ENCODE measurements at regions not wholly inside any gene's neighbourhood (a gene's known extent, or its start where the extent isn't known, plus 50 kb on each side); places are given as distances from the start of the nearest gene placed in this dataset.

DNA sequence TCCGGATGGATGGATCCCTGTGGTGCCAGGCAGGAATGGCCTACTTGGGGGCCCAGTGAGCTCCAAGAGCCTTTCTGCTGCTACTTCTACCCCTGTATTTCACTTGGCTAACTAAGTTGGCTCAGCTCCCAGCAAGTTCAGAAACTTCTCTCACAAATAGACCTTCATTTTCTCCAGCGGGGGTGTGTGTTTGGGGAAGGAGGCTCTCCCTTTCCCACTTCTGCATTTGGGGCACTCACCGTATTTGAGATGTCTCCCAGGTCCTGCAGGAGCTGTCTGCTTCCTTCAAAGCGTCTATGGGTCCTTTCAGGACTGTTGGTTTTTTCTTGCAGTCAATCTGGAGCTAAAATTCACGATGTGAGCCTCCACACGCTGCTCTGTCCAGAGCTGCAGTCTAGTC lies 197.7 kb downstream of the SPANXN3 start:
- Histone ChIP-seq H3K14ac (replicated peaks; ENCODE audit: low read depth, low read length) (no peak overlapping the region), H2BK15ac (ENCODE audit: low read depth, low read length) (no peak overlapping the region), H3K9me1 (ENCODE audit: insufficient read depth, low read length) (no peaks in the 10 kb centered on the region), H3K36me3 (ENCODE audit: control insufficient read depth, insufficient read depth, low read length) (no peaks in the 10 kb centered on the region), H3K4me1 (ENCODE audit: control insufficient read depth, insufficient read depth, low read length) (no peaks in the 10 kb centered on the region), H3K9me3 (ENCODE audit: control insufficient read depth, insufficient read depth, low read length) (peaks cover 7% of the 10 kb centered on the region; the same call in 1 of the 2 replicates), H3K56ac (ENCODE audit: extremely low read depth, insufficient read depth, low read length) (no peak overlapping the region), H3K27me3 (ENCODE audit: control insufficient read depth, insufficient read depth, low read length) (no peaks in the 10 kb centered on the region), H4K20me1 (ENCODE audit: insufficient read depth, low read length) (no peaks in the 10 kb centered on the region), H3K23ac (ENCODE audit: low read depth, low read length) (no peak overlapping the region), H2AK5ac (ENCODE audit: low read depth, low read length) (no peak overlapping the region), H2BK120ac (ENCODE audit: low read depth, low read length) (no peak overlapping the region), H4K8ac (ENCODE audit: low read depth in 2 of 2, low read length in 2 of 2) (no peak overlapping the region), H2BK5ac (ENCODE audit: low read depth, low read length, poor library complexity, severe bottlenecking) (no peak overlapping the region), H3K4me2 (ENCODE audit: low read depth, low read length) (no peak overlapping the region), H2AFZ (replicated peaks; ENCODE audit: low read length, poor library complexity) (no peak overlapping the region), H4K91ac (ENCODE audit: insufficient read depth, low read depth, low read length) (no peak overlapping the region), H3K27ac (ENCODE audit: insufficient read depth, low read length) (no peak overlapping the region), H3K4me3 (ENCODE audit: insufficient read depth, low read depth, low read length) (no peak overlapping the region), H3K79me1 (ENCODE audit: low read depth in 1 of 2, low read length in 2 of 2) (no peaks in the 10 kb centered on the region), H3K18ac (ENCODE audit: low read depth, low read length) (no peak overlapping the region), H4K5ac (ENCODE audit: low read depth, low read length) (no peak overlapping the region), H2AK9ac (replicated peaks; ENCODE audit: low read depth, low read length, poor library complexity) (no peak overlapping the region), H3K4ac (ENCODE audit: low read depth, low read length) (no peak overlapping the region), H3K9ac (ENCODE audit: low read depth, low read length) (no peak overlapping the region), H2BK20ac (ENCODE audit: low read depth, low read length) (no peak overlapping the region)
- CTCF ChIA-PET: no interaction called here
- dilution Hi-C loops (cut with HindIII; ENCODE audit: low sequenced_read_pairs, unreplicated experiment) (no loop called here), in situ Hi-C loops (cut with MboI; ENCODE audit: low sequenced_read_pairs) (no loop called here), intact Hi-C loops (cut with micrococcal nuclease) (no loop called here)
- TF ChIP-seq MAFK (IDR thresholded peaks at IDR 0.05; ENCODE audit: low read depth, low read length) (no peak), NFE2L2 (IDR thresholded peaks at IDR 0.05; ENCODE audit: low read depth, low read length) (no peak), RAD21 (IDR thresholded peaks at IDR 0.05; ENCODE audit: low read length) (no peak), SMC3 (IDR thresholded peaks at IDR 0.05; ENCODE audit: low read depth, low read length) (no peak), ELK1 (IDR thresholded peaks at IDR 0.05; ENCODE audit: borderline replicate concordance, low read depth, low read length) (no peak), FOS (IDR thresholded peaks at IDR 0.05; ENCODE audit: low read depth, low read length) (no peak), MAZ (IDR thresholded peaks at IDR 0.05; ENCODE audit: borderline replicate concordance, low read depth, low read length) (no peak), BHLHE40 (IDR thresholded peaks at IDR 0.05; ENCODE audit: low read depth, low read length) (no peak), CHD1 (IDR thresholded peaks at IDR 0.05; ENCODE audit: low read depth, low read length) (no peak), RFX5 (IDR thresholded peaks at IDR 0.05; ENCODE audit: low read depth, low read length) (no peak), RCOR1 (IDR thresholded peaks at IDR 0.05; ENCODE audit: insufficient replicate concordance, low read length) (no peak), CEBPB (IDR thresholded peaks at IDR 0.05; ENCODE audit: low read depth, low read length) (no peak), MXI1 (IDR thresholded peaks at IDR 0.05; ENCODE audit: borderline replicate concordance, low read depth, low read length) (no peak), POLR2A (IDR thresholded peaks at IDR 0.05; ENCODE audit: low read depth, low read length) (no peak)
- TF ChIP-seq, protein P1, sequence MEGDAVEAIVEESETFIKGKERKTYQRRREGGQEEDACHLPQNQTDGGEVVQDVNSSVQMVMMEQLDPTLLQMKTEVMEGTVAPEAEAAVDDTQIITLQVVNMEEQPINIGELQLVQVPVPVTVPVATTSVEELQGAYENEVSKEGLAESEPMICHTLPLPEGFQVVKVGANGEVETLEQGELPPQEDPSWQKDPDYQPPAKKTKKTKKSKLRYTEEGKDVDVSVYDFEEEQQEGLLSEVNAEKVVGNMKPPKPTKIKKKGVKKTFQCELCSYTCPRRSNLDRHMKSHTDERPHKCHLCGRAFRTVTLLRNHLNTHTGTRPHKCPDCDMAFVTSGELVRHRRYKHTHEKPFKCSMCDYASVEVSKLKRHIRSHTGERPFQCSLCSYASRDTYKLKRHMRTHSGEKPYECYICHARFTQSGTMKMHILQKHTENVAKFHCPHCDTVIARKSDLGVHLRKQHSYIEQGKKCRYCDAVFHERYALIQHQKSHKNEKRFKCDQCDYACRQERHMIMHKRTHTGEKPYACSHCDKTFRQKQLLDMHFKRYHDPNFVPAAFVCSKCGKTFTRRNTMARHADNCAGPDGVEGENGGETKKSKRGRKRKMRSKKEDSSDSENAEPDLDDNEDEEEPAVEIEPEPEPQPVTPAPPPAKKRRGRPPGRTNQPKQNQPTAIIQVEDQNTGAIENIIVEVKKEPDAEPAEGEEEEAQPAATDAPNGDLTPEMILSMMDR (conservative IDR thresholded peaks at IDR 0.05; ENCODE audit: low read depth, low read length): no peak
- TF ChIP-seq, protein P2, sequence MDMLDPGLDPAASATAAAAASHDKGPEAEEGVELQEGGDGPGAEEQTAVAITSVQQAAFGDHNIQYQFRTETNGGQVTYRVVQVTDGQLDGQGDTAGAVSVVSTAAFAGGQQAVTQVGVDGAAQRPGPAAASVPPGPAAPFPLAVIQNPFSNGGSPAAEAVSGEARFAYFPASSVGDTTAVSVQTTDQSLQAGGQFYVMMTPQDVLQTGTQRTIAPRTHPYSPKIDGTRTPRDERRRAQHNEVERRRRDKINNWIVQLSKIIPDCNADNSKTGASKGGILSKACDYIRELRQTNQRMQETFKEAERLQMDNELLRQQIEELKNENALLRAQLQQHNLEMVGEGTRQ (IDR thresholded peaks at IDR 0.05; ENCODE audit: low read depth, low read length): no peak
- DNase-seq (no peak), ATAC-seq (ENCODE audit: low read depth) (no peak)
- BruUV-seq (replicated peaks): no TSS peak
- WGBS, 2 experiments (ENCODE audit: extremely low coverage in 2 of 2, insufficient read length in 1 of 2): no CpG with 5 or more reads among the region's 6 CpGs
- POLR2A ChIA-PET (ENCODE audit: unreplicated experiment): no interaction called here

Measured in IMR-90 (cell line).